Gastrocnemius medialis (tissue), 4 donors: ENCODE measurements at regions not wholly inside any gene's neighbourhood (a gene's known extent, or its start where the extent isn't known, plus 50 kb on each side); places are given as distances from the start of the nearest gene placed in this dataset.

Experiments
- POLR2A ChIP-seq, 2 donors: fragments of 450-650 bp; IDR thresholded peaks; one replicate each; pipeline ENCODE4 v1.6.1; 2017; ENCODE audit warnings: antibody characterized with exemption in 2 of 2, mild to moderate bottlenecking in 2 of 2, moderate library complexity in 2 of 2
- TF ChIP-seq, protein P1 (sequence below), 5 experiments: fragments of 450-650 bp in 3 of 5; fragments of 200-600 bp in 2 of 5; sonication (generic) in 2 of 5; IDR thresholded peaks in 4 of 5; conservative IDR thresholded peaks in 1 of 5; 1 replicate in 4 of 5; 2 replicates in 1 of 5; pipeline ENCODE4 v1.5.1; 2016 to 2019; ENCODE audit warnings: antibody characterized with exemption in 5 of 5, mild to moderate bottlenecking in 3 of 5, moderate library complexity in 3 of 5

GRCh38 chr5:121780406-121780805 lies 71.3 kb upstream of the FTMT start:
- TF ChIP-seq, protein P1, sequence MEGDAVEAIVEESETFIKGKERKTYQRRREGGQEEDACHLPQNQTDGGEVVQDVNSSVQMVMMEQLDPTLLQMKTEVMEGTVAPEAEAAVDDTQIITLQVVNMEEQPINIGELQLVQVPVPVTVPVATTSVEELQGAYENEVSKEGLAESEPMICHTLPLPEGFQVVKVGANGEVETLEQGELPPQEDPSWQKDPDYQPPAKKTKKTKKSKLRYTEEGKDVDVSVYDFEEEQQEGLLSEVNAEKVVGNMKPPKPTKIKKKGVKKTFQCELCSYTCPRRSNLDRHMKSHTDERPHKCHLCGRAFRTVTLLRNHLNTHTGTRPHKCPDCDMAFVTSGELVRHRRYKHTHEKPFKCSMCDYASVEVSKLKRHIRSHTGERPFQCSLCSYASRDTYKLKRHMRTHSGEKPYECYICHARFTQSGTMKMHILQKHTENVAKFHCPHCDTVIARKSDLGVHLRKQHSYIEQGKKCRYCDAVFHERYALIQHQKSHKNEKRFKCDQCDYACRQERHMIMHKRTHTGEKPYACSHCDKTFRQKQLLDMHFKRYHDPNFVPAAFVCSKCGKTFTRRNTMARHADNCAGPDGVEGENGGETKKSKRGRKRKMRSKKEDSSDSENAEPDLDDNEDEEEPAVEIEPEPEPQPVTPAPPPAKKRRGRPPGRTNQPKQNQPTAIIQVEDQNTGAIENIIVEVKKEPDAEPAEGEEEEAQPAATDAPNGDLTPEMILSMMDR (IDR thresholded peaks at IDR 0.05 in 4 of 5, conservative IDR thresholded peaks at IDR 0.05 in 1 of 5), result no peak
- no peak for TF ChIP-seq POLR2A (IDR thresholded peaks at IDR 0.05)
